ENCODE measurements at regions not wholly inside any gene's neighbourhood (a gene's known extent, or its start where the extent isn't known, plus 50 kb on each side); places are given as distances from the start of the nearest gene placed in this dataset.

- Histone ChIP-seq H3K9ac (ENCODE audit: insufficient read depth, low read length) (no peak overlapping the region), H3K9me3 (ENCODE audit: control insufficient read depth, insufficient read depth, low read depth, low read length) (no peaks in the 10 kb centered on the region), H3K79me2 (ENCODE audit: control insufficient read depth, insufficient read depth, low read length) (no peaks in the 10 kb centered on the region), H3K27ac (ENCODE audit: insufficient read depth, low read length) (no peak overlapping the region), H2AFZ (ENCODE audit: low read length) (no peak overlapping the region), H4K20me1 (ENCODE audit: control insufficient read depth, extremely low read depth, insufficient read depth, low read length) (no peaks in the 10 kb centered on the region), H3K27me3 (ENCODE audit: control insufficient read depth, insufficient read depth, low read length) (no peaks in the 10 kb centered on the region), H3K4me1 (ENCODE audit: control insufficient read depth, extremely low read depth, insufficient read depth, low read length) (no peaks in the 10 kb centered on the region), H3K36me3 (ENCODE audit: control insufficient read depth, insufficient read depth, low read length) (no peaks in the 10 kb centered on the region), H3K4me2 (ENCODE audit: extremely low read depth, insufficient read depth, low read length) (no peak overlapping the region), H3K4me3 (replicated peaks in 1 of 4; ENCODE audit: control extremely low read depth in 1 of 4, insufficient read depth in 1 of 4, low read depth in 3 of 4, low read length in 4 of 4) (no peak overlapping the region)
- DNase-seq (ENCODE audit: low read depth in 2 of 2) = no peak
- TF ChIP-seq EZH2 (IDR thresholded peaks at IDR 0.05; ENCODE audit: low read length, missing control alignments) (no peak), CTCF (conservative IDR thresholded peaks at IDR 0.05 in 1 of 2, IDR thresholded peaks at IDR 0.05 in 1 of 2; ENCODE audit: low read depth in 1 of 2, low read length in 2 of 2) (no peak)
Observed at GRCh38 chr4:81595798-81596610, 124.3 kb upstream of the RASGEF1B start.

- H3K9me3 ChIP-seq (ENCODE audit: control insufficient read depth, insufficient read depth, low read depth, low read length) = no peaks in the 10 kb centered on the region
- TF ChIP-seq CTCF (conservative IDR thresholded peaks at IDR 0.05 in 1 of 2, IDR thresholded peaks at IDR 0.05 in 1 of 2; ENCODE audit: low read depth in 1 of 2, low read length in 2 of 2) (no peak), EZH2 (IDR thresholded peaks at IDR 0.05; ENCODE audit: low read length, missing control alignments) (no peak)
- no peaks in the 10 kb centered on the region for H3K27me3 ChIP-seq (ENCODE audit: control insufficient read depth, insufficient read depth, low read length)
- H3K4me2 ChIP-seq (ENCODE audit: extremely low read depth, insufficient read depth, low read length) = no peak overlapping the region
- H3K27ac ChIP-seq (ENCODE audit: insufficient read depth, low read length) = no peak overlapping the region
- no peak for DNase-seq (ENCODE audit: low read depth in 2 of 2)
- H2AFZ ChIP-seq (ENCODE audit: low read length) = no peak overlapping the region
- H3K36me3 ChIP-seq (ENCODE audit: control insufficient read depth, insufficient read depth, low read length) = no peaks in the 10 kb centered on the region
- H3K79me2 ChIP-seq (ENCODE audit: control insufficient read depth, insufficient read depth, low read length) = no peaks in the 10 kb centered on the region
- no peak overlapping the region for H3K4me3 ChIP-seq (replicated peaks in 1 of 4; ENCODE audit: control extremely low read depth in 1 of 4, insufficient read depth in 1 of 4, low read depth in 3 of 4, low read length in 4 of 4)
- no peaks in the 10 kb centered on the region for H4K20me1 ChIP-seq (ENCODE audit: control insufficient read depth, extremely low read depth, insufficient read depth, low read length)
- no peaks in the 10 kb centered on the region for H3K4me1 ChIP-seq (ENCODE audit: control insufficient read depth, extremely low read depth, insufficient read depth, low read length)
- no peak overlapping the region for H3K9ac ChIP-seq (ENCODE audit: insufficient read depth, low read length)
Observed at GRCh38 chr4:81595287-81595686, 123.6 kb upstream of the RASGEF1B start.

GRCh38 chr4:81594490-81595159 lies 122.9 kb upstream of the RASGEF1B start:
- TF ChIP-seq CTCF (conservative IDR thresholded peaks at IDR 0.05 in 1 of 2, IDR thresholded peaks at IDR 0.05 in 1 of 2; ENCODE audit: low read depth in 1 of 2, low read length in 2 of 2) (no peak), EZH2 (IDR thresholded peaks at IDR 0.05; ENCODE audit: low read length, missing control alignments) (no peak)
- no peak overlapping the region for H3K9ac ChIP-seq (ENCODE audit: insufficient read depth, low read length)
- no peak for DNase-seq (ENCODE audit: low read depth in 2 of 2)

More at GRCh38 chr4:81594490-81595159, 122.9 kb upstream of the RASGEF1B start:
- Histone ChIP-seq H3K27me3 (ENCODE audit: control insufficient read depth, insufficient read depth, low read length) (no peaks in the 10 kb centered on the region), H3K79me2 (ENCODE audit: control insufficient read depth, insufficient read depth, low read length) (no peaks in the 10 kb centered on the region), H3K4me2 (ENCODE audit: extremely low read depth, insufficient read depth, low read length) (no peak overlapping the region), H3K27ac (ENCODE audit: insufficient read depth, low read length) (no peak overlapping the region), H3K4me1 (ENCODE audit: control insufficient read depth, extremely low read depth, insufficient read depth, low read length) (no peaks in the 10 kb centered on the region), H3K4me3 (replicated peaks in 1 of 4; ENCODE audit: control extremely low read depth in 1 of 4, insufficient read depth in 1 of 4, low read depth in 3 of 4, low read length in 4 of 4) (no peak overlapping the region), H3K36me3 (ENCODE audit: control insufficient read depth, insufficient read depth, low read length) (no peaks in the 10 kb centered on the region), H4K20me1 (ENCODE audit: control insufficient read depth, extremely low read depth, insufficient read depth, low read length) (no peaks in the 10 kb centered on the region), H3K9me3 (ENCODE audit: control insufficient read depth, insufficient read depth, low read depth, low read length) (no peaks in the 10 kb centered on the region), H2AFZ (ENCODE audit: low read length) (no peak overlapping the region)
